ENCODE measurements at regions not wholly inside any gene's neighbourhood (a gene's known extent, or its start where the extent isn't known, plus 50 kb on each side); places are given as distances from the start of the nearest gene placed in this dataset.

DNA sequence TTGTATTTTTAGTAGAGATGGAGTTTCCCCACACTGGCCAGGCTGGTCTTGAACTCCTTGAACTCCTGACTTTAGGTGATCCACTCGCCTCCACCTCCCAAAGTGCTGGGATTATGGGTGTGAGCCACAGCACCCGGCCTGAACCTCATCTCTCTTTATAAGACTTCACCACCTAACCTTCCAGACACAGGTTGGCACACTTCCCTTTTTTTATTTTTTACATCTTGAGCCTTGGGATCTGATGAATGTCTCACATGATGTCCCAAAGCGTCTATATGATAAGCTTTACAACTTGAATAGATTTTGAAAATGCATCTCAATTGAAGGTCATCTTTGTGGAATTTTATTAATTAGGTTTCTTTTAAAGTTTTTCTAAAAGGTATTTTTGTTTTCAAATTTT, 172.4 kb upstream of the IVNS1ABP start:
- no peak overlapping the region for H3K9ac ChIP-seq
- H3K4me3 ChIP-seq (ENCODE audit: low read depth in 2 of 2, low read length in 1 of 2), result no peak overlapping the region
- no peaks in the 10 kb centered on the region for H3K36me3 ChIP-seq (replicated peaks in 1 of 2; ENCODE audit: control insufficient read depth in 1 of 2, insufficient read depth in 2 of 2, low read length in 1 of 2)
- H3K4me1 ChIP-seq (ENCODE audit: control insufficient read depth in 1 of 2, insufficient read depth in 2 of 2, low read depth in 1 of 2, low read length in 1 of 2), result peaks cover 0 to 4% of the 10 kb centered on the region in 2 experiments; a peak in 1 of 4 replicates
- ChIA-PET POLR2A (no interaction called here), CTCF (no interaction called here)
- H3K9me2 ChIP-seq, result no peaks in the 10 kb centered on the region
- H2AFZ ChIP-seq (ENCODE audit: low read depth), result no peak overlapping the region
- no peak overlapping the region for H3K4me2 ChIP-seq
- H3K27ac ChIP-seq (ENCODE audit: low read depth in 2 of 2, low read length in 1 of 2), result no peak overlapping the region
- no peak for DNase-seq
- H3K79me2 ChIP-seq (ENCODE audit: insufficient read depth), result no peaks in the 10 kb centered on the region
- TF ChIP-seq, protein P1, sequence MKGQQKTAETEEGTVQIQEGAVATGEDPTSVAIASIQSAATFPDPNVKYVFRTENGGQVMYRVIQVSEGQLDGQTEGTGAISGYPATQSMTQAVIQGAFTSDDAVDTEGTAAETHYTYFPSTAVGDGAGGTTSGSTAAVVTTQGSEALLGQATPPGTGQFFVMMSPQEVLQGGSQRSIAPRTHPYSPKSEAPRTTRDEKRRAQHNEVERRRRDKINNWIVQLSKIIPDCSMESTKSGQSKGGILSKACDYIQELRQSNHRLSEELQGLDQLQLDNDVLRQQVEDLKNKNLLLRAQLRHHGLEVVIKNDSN (IDR thresholded peaks at IDR 0.05; ENCODE audit: borderline replicate concordance, low read depth), result no peak
- TF ChIP-seq RAD21 (IDR thresholded peaks at IDR 0.05; ENCODE audit: low read length) (no peak), FOSL2 (IDR thresholded peaks at IDR 0.05; ENCODE audit: borderline replicate concordance, low read depth) (no peak), EP300 (IDR thresholded peaks at IDR 0.05; ENCODE audit: borderline replicate concordance in 1 of 2, low read depth in 1 of 2, low read length in 1 of 2) (no peak), MXI1 (IDR thresholded peaks at IDR 0.05; ENCODE audit: low read depth, low read length) (no peak), RFX5 (IDR thresholded peaks at IDR 0.05; ENCODE audit: low read length) (no peak), SMC3 (IDR thresholded peaks at IDR 0.05; ENCODE audit: low read depth, low read length) (no peak), NRF1 (IDR thresholded peaks at IDR 0.05; ENCODE audit: low read depth, low read length) (no peak), YY1 (IDR thresholded peaks at IDR 0.05; ENCODE audit: low read depth) (no peak)
- TF ChIP-seq, protein P2, sequence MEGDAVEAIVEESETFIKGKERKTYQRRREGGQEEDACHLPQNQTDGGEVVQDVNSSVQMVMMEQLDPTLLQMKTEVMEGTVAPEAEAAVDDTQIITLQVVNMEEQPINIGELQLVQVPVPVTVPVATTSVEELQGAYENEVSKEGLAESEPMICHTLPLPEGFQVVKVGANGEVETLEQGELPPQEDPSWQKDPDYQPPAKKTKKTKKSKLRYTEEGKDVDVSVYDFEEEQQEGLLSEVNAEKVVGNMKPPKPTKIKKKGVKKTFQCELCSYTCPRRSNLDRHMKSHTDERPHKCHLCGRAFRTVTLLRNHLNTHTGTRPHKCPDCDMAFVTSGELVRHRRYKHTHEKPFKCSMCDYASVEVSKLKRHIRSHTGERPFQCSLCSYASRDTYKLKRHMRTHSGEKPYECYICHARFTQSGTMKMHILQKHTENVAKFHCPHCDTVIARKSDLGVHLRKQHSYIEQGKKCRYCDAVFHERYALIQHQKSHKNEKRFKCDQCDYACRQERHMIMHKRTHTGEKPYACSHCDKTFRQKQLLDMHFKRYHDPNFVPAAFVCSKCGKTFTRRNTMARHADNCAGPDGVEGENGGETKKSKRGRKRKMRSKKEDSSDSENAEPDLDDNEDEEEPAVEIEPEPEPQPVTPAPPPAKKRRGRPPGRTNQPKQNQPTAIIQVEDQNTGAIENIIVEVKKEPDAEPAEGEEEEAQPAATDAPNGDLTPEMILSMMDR (IDR thresholded peaks at IDR 0.05), result no peak
- 54% methylated on average over 3 of the region's 3 CpGs for WGBS (ENCODE audit: low lambda C conversion rate)
- no peaks in the 10 kb centered on the region for H3K27me3 ChIP-seq (ENCODE audit: insufficient read depth)
- no peaks in the 10 kb centered on the region for H3F3A ChIP-seq (replicated peaks; ENCODE audit: insufficient read depth)
- H4K20me1 ChIP-seq (ENCODE audit: insufficient read depth), result no peaks in the 10 kb centered on the region
- no peaks in the 10 kb centered on the region for H3K9me3 ChIP-seq

DNA sequence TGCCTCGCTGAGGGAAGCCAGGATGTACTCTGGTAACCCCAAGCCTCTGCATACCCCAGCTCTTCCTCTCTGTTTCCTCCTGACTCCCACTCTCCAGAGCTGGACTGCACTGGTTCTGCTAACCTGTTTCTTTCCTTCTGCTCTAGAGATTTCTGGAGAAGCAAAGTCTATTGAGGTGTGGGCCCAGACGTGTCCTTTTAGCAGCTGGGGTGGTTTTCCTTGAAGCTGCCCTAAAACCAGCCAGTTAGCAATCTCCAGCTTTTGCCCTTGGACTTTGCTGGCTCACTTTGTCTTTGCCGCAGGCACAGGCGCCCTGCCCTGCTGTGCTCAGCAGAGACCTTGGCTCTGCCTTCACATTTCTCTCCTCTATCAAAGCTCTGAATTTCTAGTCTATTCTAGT, 171.8 kb upstream of the IVNS1ABP start:
- Histone ChIP-seq H3K4me1 (ENCODE audit: control insufficient read depth in 1 of 2, insufficient read depth in 2 of 2, low read depth in 1 of 2, low read length in 1 of 2) (peaks cover 2 to 6% of the 10 kb centered on the region in 2 experiments; a peak in 1 of 4 replicates), H3K4me3 (ENCODE audit: low read depth in 2 of 2, low read length in 1 of 2) (no peak overlapping the region), H3K4me2 (no peak overlapping the region), H3K36me3 (replicated peaks in 1 of 2; ENCODE audit: control insufficient read depth in 1 of 2, insufficient read depth in 2 of 2, low read length in 1 of 2) (no peaks in the 10 kb centered on the region), H3K9me2 (no peaks in the 10 kb centered on the region), H3F3A (replicated peaks; ENCODE audit: insufficient read depth) (no peaks in the 10 kb centered on the region), H3K79me2 (ENCODE audit: insufficient read depth) (no peaks in the 10 kb centered on the region), H3K27ac (ENCODE audit: low read depth in 2 of 2, low read length in 1 of 2) (no peak overlapping the region), H3K9me3 (no peaks in the 10 kb centered on the region), H3K27me3 (ENCODE audit: insufficient read depth) (no peaks in the 10 kb centered on the region), H4K20me1 (ENCODE audit: insufficient read depth) (no peaks in the 10 kb centered on the region), H3K9ac (no peak overlapping the region), H2AFZ (ENCODE audit: low read depth) (no peak overlapping the region)
- no peak for DNase-seq
- CTCF ChIA-PET, result no interaction called here
- 57% methylated on average over 4 of the region's 4 CpGs for WGBS (ENCODE audit: low lambda C conversion rate)
- TF ChIP-seq, protein P3, sequence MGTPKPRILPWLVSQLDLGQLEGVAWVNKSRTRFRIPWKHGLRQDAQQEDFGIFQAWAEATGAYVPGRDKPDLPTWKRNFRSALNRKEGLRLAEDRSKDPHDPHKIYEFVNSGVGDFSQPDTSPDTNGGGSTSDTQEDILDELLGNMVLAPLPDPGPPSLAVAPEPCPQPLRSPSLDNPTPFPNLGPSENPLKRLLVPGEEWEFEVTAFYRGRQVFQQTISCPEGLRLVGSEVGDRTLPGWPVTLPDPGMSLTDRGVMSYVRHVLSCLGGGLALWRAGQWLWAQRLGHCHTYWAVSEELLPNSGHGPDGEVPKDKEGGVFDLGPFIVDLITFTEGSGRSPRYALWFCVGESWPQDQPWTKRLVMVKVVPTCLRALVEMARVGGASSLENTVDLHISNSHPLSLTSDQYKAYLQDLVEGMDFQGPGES (IDR thresholded peaks at IDR 0.05; ENCODE audit: low read depth, low read length), result no peak
- TF ChIP-seq FOXJ3 (CRISPR knock-in tag; IDR thresholded peaks at IDR 0.05), result no peak
- no peak for TF ChIP-seq TEAD4 (IDR thresholded peaks at IDR 0.05; ENCODE audit: borderline replicate concordance, insufficient read depth)
- TF ChIP-seq FOSL2 (IDR thresholded peaks at IDR 0.05; ENCODE audit: borderline replicate concordance, low read depth), result no peak
- TF ChIP-seq, protein P4, sequence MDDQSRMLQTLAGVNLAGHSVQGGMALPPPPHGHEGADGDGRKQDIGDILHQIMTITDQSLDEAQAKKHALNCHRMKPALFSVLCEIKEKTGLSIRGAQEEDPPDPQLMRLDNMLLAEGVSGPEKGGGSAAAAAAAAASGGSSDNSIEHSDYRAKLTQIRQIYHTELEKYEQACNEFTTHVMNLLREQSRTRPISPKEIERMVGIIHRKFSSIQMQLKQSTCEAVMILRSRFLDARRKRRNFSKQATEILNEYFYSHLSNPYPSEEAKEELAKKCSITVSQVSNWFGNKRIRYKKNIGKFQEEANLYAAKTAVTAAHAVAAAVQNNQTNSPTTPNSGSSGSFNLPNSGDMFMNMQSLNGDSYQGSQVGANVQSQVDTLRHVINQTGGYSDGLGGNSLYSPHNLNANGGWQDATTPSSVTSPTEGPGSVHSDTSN (IDR thresholded peaks at IDR 0.05), result no peak
- no peak for TF ChIP-seq CHD2 (IDR thresholded peaks at IDR 0.05; ENCODE audit: low read length, partially characterized antibody)
- TF ChIP-seq, protein P5, sequence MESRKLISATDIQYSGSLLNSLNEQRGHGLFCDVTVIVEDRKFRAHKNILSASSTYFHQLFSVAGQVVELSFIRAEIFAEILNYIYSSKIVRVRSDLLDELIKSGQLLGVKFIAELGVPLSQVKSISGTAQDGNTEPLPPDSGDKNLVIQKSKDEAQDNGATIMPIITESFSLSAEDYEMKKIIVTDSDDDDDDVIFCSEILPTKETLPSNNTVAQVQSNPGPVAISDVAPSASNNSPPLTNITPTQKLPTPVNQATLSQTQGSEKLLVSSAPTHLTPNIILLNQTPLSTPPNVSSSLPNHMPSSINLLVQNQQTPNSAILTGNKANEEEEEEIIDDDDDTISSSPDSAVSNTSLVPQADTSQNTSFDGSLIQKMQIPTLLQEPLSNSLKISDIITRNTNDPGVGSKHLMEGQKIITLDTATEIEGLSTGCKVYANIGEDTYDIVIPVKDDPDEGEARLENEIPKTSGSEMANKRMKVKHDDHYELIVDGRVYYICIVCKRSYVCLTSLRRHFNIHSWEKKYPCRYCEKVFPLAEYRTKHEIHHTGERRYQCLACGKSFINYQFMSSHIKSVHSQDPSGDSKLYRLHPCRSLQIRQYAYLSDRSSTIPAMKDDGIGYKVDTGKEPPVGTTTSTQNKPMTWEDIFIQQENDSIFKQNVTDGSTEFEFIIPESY (IDR thresholded peaks at IDR 0.05; ENCODE audit: borderline replicate concordance, low read depth), result no peak
- POLR2A ChIA-PET, result no interaction called here
